OCI-LY3 (cell line): ENCODE measurements at regions not wholly inside any gene's neighbourhood (a gene's known extent, or its start where the extent isn't known, plus 50 kb on each side); places are given as distances from the start of the nearest gene placed in this dataset.

Source experiments
- H2AFZ ChIP-seq: fragments of 200-600, 300-600 bp; shearing (Covaris generic); 2 replicates; pipeline ENCODE4 v1.6.0; 2014; ENCODE audit warnings: antibody characterized with exemption, low read depth, low read length
- H3K27ac ChIP-seq: fragments of 200-600, 300-600 bp; sonication (generic); 2 replicates; pipeline ENCODE4 v1.5.1; 2014; ENCODE audit warnings: mild to moderate bottlenecking, low read length, moderate library complexity, mixed read lengths
- H3K27me3 ChIP-seq: fragments of 200-600, 300-600 bp; sonication (generic); 2 replicates; pipeline ENCODE4 v1.6.1; 2014; ENCODE audit warnings: low read depth, low read length, mixed read lengths
- H3K36me3 ChIP-seq: fragments of 200-600, 300-600 bp; sonication (generic); replicated peaks from 2 replicates; pipeline ENCODE3; 2014; ENCODE audit warnings: low read depth, low read length, mixed read lengths
- H3K4me1 ChIP-seq: fragments of 300-600, 200-600 bp; sonication (generic); 2 replicates; pipeline ENCODE4 v1.6.1; 2014; ENCODE audit warnings: low read length, mixed read lengths
- H3K4me2 ChIP-seq: fragments of 200-600, 300-600 bp; sonication (generic); 2 replicates; pipeline ENCODE4 v1.6.1; 2014; ENCODE audit warnings: low read length, mixed read lengths
- H3K4me3 ChIP-seq: fragments of 300-600, 200-600 bp; sonication (generic); 2 replicates; pipeline ENCODE4 v1.5.1; 2014; ENCODE audit warnings: antibody characterized with exemption, mild to moderate bottlenecking, low read length, moderate library complexity
- H3K79me2 ChIP-seq: fragments of 300-600, 200-600 bp; shearing (Covaris generic); 2 replicates; pipeline ENCODE4 v1.6.1; 2014; ENCODE audit warnings: mild to moderate bottlenecking, low read length, mixed read lengths
- H3K9ac ChIP-seq: fragments of 300-600, 200-600 bp; shearing (Covaris generic); 2 replicates; pipeline ENCODE4 v1.6.0; 2014; ENCODE audit warnings: mild to moderate bottlenecking, low read length, moderate library complexity
- H3K9me3 ChIP-seq: fragments of 200-600, 300-600 bp; shearing (Covaris generic); 2 replicates; pipeline ENCODE4 v1.6.1; 2014; ENCODE audit warnings: low read length, mixed read lengths; ENCODE audit not compliant: insufficient read depth
- H4K20me1 ChIP-seq: fragments of 200-600, 300-600 bp; sonication (generic); 2 replicates; pipeline ENCODE4 v1.6.1; 2016; ENCODE audit warnings: low read length, mixed read lengths; ENCODE audit not compliant: insufficient read depth
- CTCF ChIP-seq: fragments of 200-600, 300-600 bp; sonication (generic); IDR thresholded peaks from 2 replicates; pipeline ENCODE4 v1.5.1; 2014; ENCODE audit warnings: antibody characterized with exemption, low read length, low read depth
- EZH2phosphoT487 ChIP-seq: fragments of 200-600 bp; shearing (Covaris generic); IDR thresholded peaks from 2 replicates; pipeline ENCODE4 v1.6.1; 2018; ENCODE audit warnings: antibody characterized with exemption, mixed run types, low read depth

GRCh38 chr7:46619723-46620310, 698.7 kb upstream of the IGFBP3 start:
- Histone ChIP-seq H3K27me3 (no peaks in the 10 kb centered on the region), H2AFZ (no peak overlapping the region), H3K4me1 (peaks cover 4% of the 10 kb centered on the region; the same call in 1 of the 2 replicates), H3K36me3 (no peaks in the 10 kb centered on the region), H3K4me2 (no peak overlapping the region), H3K27ac (no peak overlapping the region), H3K79me2 (no peaks in the 10 kb centered on the region), H3K9ac (no peak overlapping the region), H4K20me1 (no peaks in the 10 kb centered on the region), H3K4me3 (no peak overlapping the region), H3K9me3 (no peaks in the 10 kb centered on the region)
- no peak for TF ChIP-seq EZH2phosphoT487
- TF ChIP-seq CTCF = no peak

- H3K27ac ChIP-seq = no peak overlapping the region
- H3K4me1 ChIP-seq = peaks cover 4% of the 10 kb centered on the region; the same call in 1 of the 2 replicates
- H3K79me2 ChIP-seq = no peaks in the 10 kb centered on the region
- H3K4me2 ChIP-seq = no peak overlapping the region
- no peaks in the 10 kb centered on the region for H3K36me3 ChIP-seq
- no peak overlapping the region for H2AFZ ChIP-seq
- no peak overlapping the region for H3K9ac ChIP-seq
- no peaks in the 10 kb centered on the region for H3K27me3 ChIP-seq
- no peaks in the 10 kb centered on the region for H4K20me1 ChIP-seq
- TF ChIP-seq CTCF (no peak), EZH2phosphoT487 (no peak)
- no peaks in the 10 kb centered on the region for H3K9me3 ChIP-seq
- H3K4me3 ChIP-seq = no peak overlapping the region
Observed at GRCh38 chr7:46616636-46617035, 695.6 kb upstream of the IGFBP3 start.

- no peaks in the 10 kb centered on the region for H3K79me2 ChIP-seq
- H3K9me3 ChIP-seq = no peaks in the 10 kb centered on the region
- H3K4me2 ChIP-seq = no peak overlapping the region
- H2AFZ ChIP-seq = no peak overlapping the region
- no peak overlapping the region for H3K9ac ChIP-seq
- peaks cover 4% of the 10 kb centered on the region; the same call in 1 of the 2 replicates for H3K4me1 ChIP-seq
- no peak overlapping the region for H3K27ac ChIP-seq
- no peaks in the 10 kb centered on the region for H4K20me1 ChIP-seq
- H3K4me3 ChIP-seq = no peak overlapping the region
- no peaks in the 10 kb centered on the region for H3K36me3 ChIP-seq
- no peaks in the 10 kb centered on the region for H3K27me3 ChIP-seq
- TF ChIP-seq CTCF (no peak), EZH2phosphoT487 (no peak)
Observed at GRCh38 chr7:46613551-46613950, 692.5 kb upstream of the IGFBP3 start.

GRCh38 chr7:46613116-46613515, 692.0 kb upstream of the IGFBP3 start:
- Histone ChIP-seq H3K27ac (no peak overlapping the region), H3K4me1 (peaks cover 4% of the 10 kb centered on the region; the same call in 1 of the 2 replicates), H3K9ac (no peak overlapping the region), H2AFZ (no peak overlapping the region), H3K36me3 (no peaks in the 10 kb centered on the region), H3K4me3 (no peak overlapping the region), H3K4me2 (no peak overlapping the region), H3K9me3 (no peaks in the 10 kb centered on the region), H3K79me2 (no peaks in the 10 kb centered on the region), H4K20me1 (no peaks in the 10 kb centered on the region), H3K27me3 (no peaks in the 10 kb centered on the region)
- TF ChIP-seq CTCF (no peak), EZH2phosphoT487 (no peak)
